Kidney epithelial cell (primary cell): ENCODE measurements at regions not wholly inside any gene's neighbourhood (a gene's known extent, or its start where the extent isn't known, plus 50 kb on each side); places are given as distances from the start of the nearest gene placed in this dataset.
"Not testable (repeated sequence)": the region's sequence is repeated elsewhere in the genome, so short reads cannot be mapped to it uniquely, and the experiment has no call there.

ENCODE experiments used
- DNase-seq: peaks from one replicate; pipeline ENCODE4 v3.0.0-alpha.2; 2010; ENCODE audit warnings: low read depth
- H3K27me3 ChIP-seq: 2 replicates; pipeline ENCODE4 v1.6.0; 2011; ENCODE audit warnings: low read length; ENCODE audit not compliant: control insufficient read depth, insufficient read depth
- H3K36me3 ChIP-seq: 2 replicates; pipeline ENCODE4 v1.5.1; 2011; ENCODE audit warnings: low read length; ENCODE audit not compliant: control insufficient read depth, insufficient read depth
- H3K4me3 ChIP-seq: 2 replicates; pipeline ENCODE4 v1.5.1; 2011; ENCODE audit warnings: low read depth, mild to moderate bottlenecking, control low read depth, low read length
- TF ChIP-seq, protein P1 (sequence below): IDR thresholded peaks from 2 replicates; pipeline ENCODE4 v1.5.1; 2011; ENCODE audit warnings: mild to moderate bottlenecking, moderate library complexity, low read length, control low read depth, inconsistent platforms; ENCODE audit not compliant: insufficient read depth, poor library complexity, severe bottlenecking

GRCh38 chr12:46900734-46901463, 75.1 kb upstream of the SLC38A4 start:
- H3K27me3 ChIP-seq = no peaks in the 10 kb centered on the region
- H3K36me3 ChIP-seq = no peaks in the 10 kb centered on the region
- no peak for DNase-seq
- TF ChIP-seq, protein P1, sequence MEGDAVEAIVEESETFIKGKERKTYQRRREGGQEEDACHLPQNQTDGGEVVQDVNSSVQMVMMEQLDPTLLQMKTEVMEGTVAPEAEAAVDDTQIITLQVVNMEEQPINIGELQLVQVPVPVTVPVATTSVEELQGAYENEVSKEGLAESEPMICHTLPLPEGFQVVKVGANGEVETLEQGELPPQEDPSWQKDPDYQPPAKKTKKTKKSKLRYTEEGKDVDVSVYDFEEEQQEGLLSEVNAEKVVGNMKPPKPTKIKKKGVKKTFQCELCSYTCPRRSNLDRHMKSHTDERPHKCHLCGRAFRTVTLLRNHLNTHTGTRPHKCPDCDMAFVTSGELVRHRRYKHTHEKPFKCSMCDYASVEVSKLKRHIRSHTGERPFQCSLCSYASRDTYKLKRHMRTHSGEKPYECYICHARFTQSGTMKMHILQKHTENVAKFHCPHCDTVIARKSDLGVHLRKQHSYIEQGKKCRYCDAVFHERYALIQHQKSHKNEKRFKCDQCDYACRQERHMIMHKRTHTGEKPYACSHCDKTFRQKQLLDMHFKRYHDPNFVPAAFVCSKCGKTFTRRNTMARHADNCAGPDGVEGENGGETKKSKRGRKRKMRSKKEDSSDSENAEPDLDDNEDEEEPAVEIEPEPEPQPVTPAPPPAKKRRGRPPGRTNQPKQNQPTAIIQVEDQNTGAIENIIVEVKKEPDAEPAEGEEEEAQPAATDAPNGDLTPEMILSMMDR = no peak
- no peak overlapping the region for H3K4me3 ChIP-seq

- TF ChIP-seq, protein P1 = no peak
- Histone ChIP-seq H3K27me3 (no peaks in the 10 kb centered on the region), H3K4me3 (no peak overlapping the region), H3K36me3 (no peaks in the 10 kb centered on the region)
- DNase-seq = no peak
These were observed 75.8 kb upstream of the SLC38A4 start for GRCh38 chr12:46901464-46902205.

DNA sequence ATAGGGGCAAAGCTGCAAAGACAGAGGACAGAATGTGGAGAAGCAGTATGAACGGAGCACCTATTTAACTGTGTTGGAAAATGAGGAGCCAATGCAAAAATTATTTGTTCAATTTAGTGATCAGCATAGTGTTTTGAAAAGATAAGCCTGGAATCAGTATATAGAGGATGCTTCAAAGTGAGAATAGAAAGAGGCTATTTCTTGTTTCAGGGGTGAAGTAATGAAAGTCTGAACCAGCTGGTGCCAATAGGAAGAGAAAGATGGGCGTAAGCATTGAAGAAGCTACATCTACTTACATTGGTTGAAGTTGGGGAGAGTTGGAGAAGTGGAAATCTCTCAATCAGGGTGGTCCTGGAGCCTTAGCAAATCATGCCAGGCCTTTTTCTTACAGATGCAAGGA, 77.3 kb upstream of the SLC38A4 start:
- TF ChIP-seq, protein P1 = no peak
- H3K4me3 ChIP-seq = no peak overlapping the region
- no peaks in the 10 kb centered on the region for H3K36me3 ChIP-seq
- no peak for DNase-seq
- H3K27me3 ChIP-seq = no peaks in the 10 kb centered on the region

- Histone ChIP-seq H3K27me3 (no peaks in the 10 kb centered on the region), H3K4me3 (no peak overlapping the region), H3K36me3 (no peaks in the 10 kb centered on the region)
- no peak for DNase-seq
- TF ChIP-seq, protein P1 = no peak
These were observed 78.8 kb upstream of the SLC38A4 start for GRCh38 chr12:46904406-46905238.

GRCh38 chr12:46905239-46905627, 79.4 kb upstream of the SLC38A4 start:
- not testable (repeated sequence) for H3K4me3 ChIP-seq, H3K27me3 ChIP-seq, DNase-seq, H3K36me3 ChIP-seq

- no peaks in the 10 kb centered on the region for H3K36me3 ChIP-seq
- H3K4me3 ChIP-seq = no peak overlapping the region
- DNase-seq = no peak
- H3K27me3 ChIP-seq = no peaks in the 10 kb centered on the region
- TF ChIP-seq, protein P1 = no peak
These were observed 82.0 kb upstream of the SLC38A4 start for GRCh38 chr12:46907791-46908190.
